Uterus (tissue), 3 donors: ENCODE measurements at regions not wholly inside any gene's neighbourhood (a gene's known extent, or its start where the extent isn't known, plus 50 kb on each side); places are given as distances from the start of the nearest gene placed in this dataset.

Source experiments
- DNase-seq, 2 donors: peaks; one replicate each; pipeline ENCODE4 v3.0.0-alpha.2; 2019 to 2020
- H3K27ac ChIP-seq, 2 donors: fragments of 200-600 bp; sonication (generic); 1 replicate in 1 of 2; 2 replicates in 1 of 2; pipeline ENCODE4 v1.5.1; 2016 to 2018
- H3K27me3 ChIP-seq, 2 donors: fragments of 200-600 bp; sonication (generic); one replicate each; pipeline ENCODE4 v1.5.1; 2018 to 2019; ENCODE audit warnings: control low read depth in 1 of 2
- H3K36me3 ChIP-seq, 2 donors: fragments of 200-600 bp; sonication (generic); one replicate each; pipeline ENCODE4 v1.5.1; 2019; ENCODE audit warnings: control low read depth in 1 of 2
- H3K4me1 ChIP-seq, 2 donors: fragments of 200-600 bp; sonication (generic); one replicate each; pipeline ENCODE4 v1.5.1; 2018 to 2019; ENCODE audit warnings: control low read depth in 1 of 2
- H3K4me3 ChIP-seq, 2 donors: fragments of 200-600 bp; sonication (generic); 1 replicate in 1 of 2; 2 replicates in 1 of 2; pipeline ENCODE4 v1.5.1; 2018 to 2019; ENCODE audit warnings: mild to moderate bottlenecking in 1 of 2
- H3K9me3 ChIP-seq, 2 donors: fragments of 200-600 bp; sonication (generic); one replicate each; pipeline ENCODE4 v1.5.1; 2019; ENCODE audit warnings: control low read depth in 1 of 2
- CTCF ChIP-seq, 4 experiments: fragments of 200-600 bp in 2 of 4; fragments of 450-650 bp in 2 of 4; sonication (generic) in 2 of 4; IDR thresholded peaks; one replicate each; pipeline ENCODE4 v1.5.1; 2016 to 2019; ENCODE audit warnings: antibody characterized with exemption in 4 of 4, mild to moderate bottlenecking in 2 of 4, moderate library complexity in 1 of 4
- POLR2A ChIP-seq, 2 donors: fragments of 450-650 bp; IDR thresholded peaks; one replicate each; pipeline ENCODE4 v1.6.1; 2016; ENCODE audit warnings: antibody characterized with exemption in 2 of 2, mild to moderate bottlenecking in 1 of 2, moderate library complexity in 1 of 2
- intact Hi-C: fragments of 100-400 bp; cut with DNase I; formaldehyde crosslinking; loops from one replicate; pipeline ENCODE4 v1.15.1; 2023; ENCODE audit warnings: low total_unique reads
- donor health status: DM: yes; HTN: yes; CAD: no.

- Histone ChIP-seq H3K4me3 (no peak overlapping the region), H3K36me3 (no peaks in the 10 kb centered on the region), H3K4me1 (no peaks in the 10 kb centered on the region), H3K27me3 (no peaks in the 10 kb centered on the region), H3K27ac (no peak overlapping the region), H3K9me3 (no peaks in the 10 kb centered on the region)
- intact Hi-C loops: no loop called here
- TF ChIP-seq POLR2A (IDR thresholded peaks at IDR 0.05) (no peak), CTCF (IDR thresholded peaks at IDR 0.05) (no peak)
- DNase-seq: no peak
These were observed 399.5 kb downstream of the SMARCA1 start for GRCh38 chrX:129123795-129124194.

GRCh38 chrX:129116676-129117470 is 406.4 kb downstream of the SMARCA1 start:
- no peak for DNase-seq
- H3K4me3 ChIP-seq: no peak overlapping the region
- TF ChIP-seq POLR2A (IDR thresholded peaks at IDR 0.05) (no peak), CTCF (IDR thresholded peaks at IDR 0.05) (no peak)
- H3K36me3 ChIP-seq: no peaks in the 10 kb centered on the region
- no peaks in the 10 kb centered on the region for H3K9me3 ChIP-seq
- H3K27ac ChIP-seq: no peak overlapping the region
- no peaks in the 10 kb centered on the region for H3K4me1 ChIP-seq
- intact Hi-C loops: no loop called here
- no peaks in the 10 kb centered on the region for H3K27me3 ChIP-seq

GRCh38 chrX:129115935-129116334 is 407.4 kb downstream of the SMARCA1 start:
- Histone ChIP-seq H3K9me3 (no peaks in the 10 kb centered on the region), H3K27ac (no peak overlapping the region), H3K36me3 (no peaks in the 10 kb centered on the region), H3K4me1 (no peaks in the 10 kb centered on the region), H3K27me3 (no peaks in the 10 kb centered on the region), H3K4me3 (no peak overlapping the region)
- intact Hi-C loops: no loop called here
- DNase-seq: no peak
- TF ChIP-seq CTCF (IDR thresholded peaks at IDR 0.05) (no peak), POLR2A (IDR thresholded peaks at IDR 0.05) (no peak)

- DNase-seq: no peak
- H3K27me3 ChIP-seq: no peaks in the 10 kb centered on the region
- TF ChIP-seq CTCF (IDR thresholded peaks at IDR 0.05) (no peak), POLR2A (IDR thresholded peaks at IDR 0.05) (no peak)
- no peaks in the 10 kb centered on the region for H3K36me3 ChIP-seq
- no peaks in the 10 kb centered on the region for H3K4me1 ChIP-seq
- no peaks in the 10 kb centered on the region for H3K9me3 ChIP-seq
- H3K27ac ChIP-seq: no peak overlapping the region
- intact Hi-C loops: no loop called here
- no peak overlapping the region for H3K4me3 ChIP-seq
These were observed 408.2 kb downstream of the SMARCA1 start for GRCh38 chrX:129115104-129115503.

GRCh38 chrX:129111081-129111798 is 412.1 kb downstream of the SMARCA1 start:
- Histone ChIP-seq H3K4me1 (no peaks in the 10 kb centered on the region), H3K36me3 (no peaks in the 10 kb centered on the region), H3K9me3 (no peaks in the 10 kb centered on the region), H3K4me3 (no peak overlapping the region), H3K27me3 (no peaks in the 10 kb centered on the region), H3K27ac (no peak overlapping the region)
- TF ChIP-seq POLR2A (IDR thresholded peaks at IDR 0.05) (no peak), CTCF (IDR thresholded peaks at IDR 0.05) (no peak)
- intact Hi-C loops: no loop called here
- DNase-seq: no peak
